T-helper 17 cell (primary cell): ENCODE measurements at regions not wholly inside any gene's neighbourhood (a gene's known extent, or its start where the extent isn't known, plus 50 kb on each side); places are given as distances from the start of the nearest gene placed in this dataset.

ENCODE experiments used
- ATAC-seq: fragments of 150-1000 bp; cut with Tn5 transposase; 2 replicates; pipeline ENCODE4 v1.10.0; 2021; ENCODE audit warnings: mild to moderate bottlenecking, moderate library complexity
- DNase-seq, 3 donors: peaks; one replicate each; pipeline versions ENCODE4 v3.0.0 to v3.0.0-alpha.2; 2020 to 2021
- H3K9me3 ChIP-seq: one replicate; pipeline ENCODE4 v1.7.0; 2013; ENCODE audit warnings: low read length, mild to moderate bottlenecking; ENCODE audit not compliant: control insufficient read depth, poor library complexity, severe bottlenecking
- H3K27ac Mint-ChIP-seq: one replicate; pipeline ENCODE4 v1.8.0; 2022; ENCODE audit warnings: mild to moderate bottlenecking, moderate library complexity, mixed read lengths
- H3K27me3 Mint-ChIP-seq: one replicate; pipeline ENCODE4 v1.8.0; 2022; ENCODE audit warnings: mixed read lengths
- H3K36me3 Mint-ChIP-seq: one replicate; pipeline ENCODE4 v1.8.0; 2022; ENCODE audit warnings: low read depth, mixed read lengths
- H3K4me1 Mint-ChIP-seq: one replicate; pipeline ENCODE4 v1.8.0; 2022; ENCODE audit warnings: mild to moderate bottlenecking, mixed read lengths
- H3K4me3 Mint-ChIP-seq: one replicate; pipeline ENCODE4 v1.8.0; 2022; ENCODE audit warnings: mild to moderate bottlenecking, moderate library complexity, mixed read lengths

DNA sequence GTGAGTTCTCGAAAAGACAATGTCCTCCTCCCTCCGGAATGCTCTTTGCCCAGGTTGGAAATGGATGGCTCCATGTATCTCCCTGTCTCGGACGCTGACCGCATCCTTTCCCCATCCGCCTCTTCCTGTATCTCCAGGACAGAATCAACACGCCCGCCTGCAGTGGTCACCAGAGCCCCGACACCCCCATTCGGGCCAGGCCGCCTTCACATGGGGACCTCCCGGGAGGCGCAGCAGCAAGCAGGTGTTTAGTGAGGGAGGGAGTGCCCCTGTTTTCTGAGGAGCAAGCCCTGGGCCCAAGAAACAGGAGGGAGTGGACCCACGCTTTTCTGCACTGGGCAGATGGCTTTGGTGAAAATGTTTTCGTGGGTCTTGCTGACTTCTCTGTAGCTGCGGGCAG lies 83.5 kb upstream of the TTC34 start:
- ATAC-seq, result no peak
- no peaks in the 10 kb centered on the region for H3K9me3 ChIP-seq
- Mint-ChIP-seq H3K27me3 (peaks cover 17% of the 10 kb centered on the region), H3K4me3 (no peak overlapping the region), H3K36me3 (no peaks in the 10 kb centered on the region), H3K4me1 (peaks cover 6% of the 10 kb centered on the region), H3K27ac (no peak overlapping the region)
- DNase-seq, result no peak

DNA sequence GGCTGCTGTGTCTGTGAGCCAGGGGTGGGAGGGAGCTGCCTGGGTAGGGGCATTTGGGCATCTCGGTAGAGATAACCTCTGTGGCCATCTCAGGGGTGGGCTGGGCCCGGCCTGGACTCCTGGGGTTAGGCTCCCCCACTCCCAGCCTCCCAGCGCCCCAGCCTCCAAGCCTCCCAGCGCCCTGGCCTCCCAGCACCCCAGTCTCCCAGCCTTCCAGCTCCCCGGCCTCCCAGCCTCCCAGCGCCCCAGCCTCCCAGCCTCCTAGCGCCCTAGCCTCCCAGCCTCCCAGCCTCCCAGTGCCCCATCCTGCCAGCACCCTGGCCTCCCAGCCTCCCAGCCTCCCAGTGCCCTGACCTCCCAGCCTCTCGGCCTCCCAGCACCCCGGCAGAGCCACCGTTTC lies 85.1 kb upstream of the TTC34 start:
- ATAC-seq, result no peak
- H3K27me3 Mint-ChIP-seq, result peaks cover 10% of the 10 kb centered on the region

GRCh38 chr1:2887941-2888855 lies 86.7 kb upstream of the TTC34 start:
- no peak overlapping the region for H3K4me3 Mint-ChIP-seq
- H3K27me3 Mint-ChIP-seq, result peaks cover 10% of the 10 kb centered on the region
- H3K4me1 Mint-ChIP-seq, result peaks cover 7% of the 10 kb centered on the region
- DNase-seq, result no peak
- H3K36me3 Mint-ChIP-seq, result no peaks in the 10 kb centered on the region
- no peaks in the 10 kb centered on the region for H3K9me3 ChIP-seq
- ATAC-seq, result no peak
- H3K27ac Mint-ChIP-seq, result peak overlapping the region; percentile 32

More for the DNA sequence above, 85.1 kb upstream of the TTC34 start:
- H3K9me3 ChIP-seq, result no peaks in the 10 kb centered on the region
- H3K27ac Mint-ChIP-seq, result no peak overlapping the region
- H3K4me1 Mint-ChIP-seq, result peaks cover 6% of the 10 kb centered on the region
- DNase-seq, result no peak
- H3K36me3 Mint-ChIP-seq, result no peaks in the 10 kb centered on the region
- H3K4me3 Mint-ChIP-seq, result no peak overlapping the region

DNA sequence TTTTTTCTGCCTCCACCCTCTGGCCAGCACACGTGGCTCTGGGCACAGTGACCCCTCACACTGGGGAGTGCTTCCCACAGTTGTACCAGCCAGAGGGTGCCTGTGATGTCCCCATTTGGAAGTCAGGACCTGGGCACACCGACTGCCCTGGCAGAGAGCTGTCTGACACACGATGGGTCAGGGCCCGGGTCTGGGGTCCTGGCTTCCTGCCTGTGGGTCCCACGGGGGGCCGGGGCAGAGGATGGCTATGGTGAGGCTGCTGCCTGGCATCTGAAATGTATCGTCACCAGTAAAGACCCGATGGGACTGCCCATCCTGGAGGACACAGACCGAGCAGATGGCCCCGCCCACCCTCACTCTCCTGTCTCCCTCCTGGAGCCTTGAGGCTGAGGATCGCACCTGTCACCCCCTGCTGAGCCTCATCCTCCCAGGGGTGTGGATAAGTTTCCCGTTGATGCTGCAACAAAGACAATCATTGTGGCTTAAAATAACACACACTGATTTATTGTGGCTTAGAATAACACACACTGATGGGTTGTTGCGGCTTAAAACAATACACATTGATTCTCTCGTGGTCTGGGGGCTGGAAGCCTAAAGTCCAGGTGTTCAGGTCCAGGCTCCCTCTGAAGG lies 88.8 kb upstream of the TTC34 start:
- peak overlapping the region; percentile 43 for H3K4me3 Mint-ChIP-seq
- DNase-seq, result no peak
- peaks cover 10% of the 10 kb centered on the region for H3K27me3 Mint-ChIP-seq
- H3K4me1 Mint-ChIP-seq, result peaks cover 8% of the 10 kb centered on the region
- no peak for ATAC-seq
- H3K27ac Mint-ChIP-seq, result no peak overlapping the region
- no peaks in the 10 kb centered on the region for H3K36me3 Mint-ChIP-seq
- no peaks in the 10 kb centered on the region for H3K9me3 ChIP-seq

DNA sequence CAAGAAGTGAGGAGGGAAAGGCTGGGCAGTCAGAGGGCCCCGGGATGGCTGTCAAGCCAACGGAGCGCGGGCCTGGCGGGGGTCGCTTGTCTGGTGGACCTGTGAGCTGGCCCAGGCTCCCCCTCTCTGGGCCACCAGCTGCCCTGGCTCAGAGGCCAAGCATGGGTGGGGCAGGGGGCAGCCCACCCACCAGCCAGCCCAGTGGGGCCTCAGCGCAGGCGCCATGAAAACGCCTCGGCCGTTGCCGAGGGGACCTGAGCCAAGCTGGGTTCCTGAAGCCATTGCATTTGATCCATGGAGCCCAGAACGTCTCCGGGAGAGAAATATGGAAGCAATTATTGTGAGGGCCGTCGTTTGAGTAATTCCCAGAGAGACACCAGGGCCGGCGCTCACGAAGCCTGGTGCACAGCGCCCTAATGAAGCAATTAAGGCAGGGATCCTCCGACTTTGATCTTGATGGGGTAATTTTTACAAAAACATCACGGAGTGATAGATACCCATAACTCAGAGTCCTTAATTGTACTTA lies 90.5 kb upstream of the TTC34 start:
- H3K4me3 Mint-ChIP-seq, result no peak overlapping the region
- DNase-seq (no peak), ATAC-seq (no peak)
- H3K4me1 Mint-ChIP-seq, result peaks cover 8% of the 10 kb centered on the region
- H3K9me3 ChIP-seq, result no peaks in the 10 kb centered on the region
- peaks cover 6% of the 10 kb centered on the region for H3K27me3 Mint-ChIP-seq
- H3K27ac Mint-ChIP-seq, result no peak overlapping the region
- no peaks in the 10 kb centered on the region for H3K36me3 Mint-ChIP-seq

DNA sequence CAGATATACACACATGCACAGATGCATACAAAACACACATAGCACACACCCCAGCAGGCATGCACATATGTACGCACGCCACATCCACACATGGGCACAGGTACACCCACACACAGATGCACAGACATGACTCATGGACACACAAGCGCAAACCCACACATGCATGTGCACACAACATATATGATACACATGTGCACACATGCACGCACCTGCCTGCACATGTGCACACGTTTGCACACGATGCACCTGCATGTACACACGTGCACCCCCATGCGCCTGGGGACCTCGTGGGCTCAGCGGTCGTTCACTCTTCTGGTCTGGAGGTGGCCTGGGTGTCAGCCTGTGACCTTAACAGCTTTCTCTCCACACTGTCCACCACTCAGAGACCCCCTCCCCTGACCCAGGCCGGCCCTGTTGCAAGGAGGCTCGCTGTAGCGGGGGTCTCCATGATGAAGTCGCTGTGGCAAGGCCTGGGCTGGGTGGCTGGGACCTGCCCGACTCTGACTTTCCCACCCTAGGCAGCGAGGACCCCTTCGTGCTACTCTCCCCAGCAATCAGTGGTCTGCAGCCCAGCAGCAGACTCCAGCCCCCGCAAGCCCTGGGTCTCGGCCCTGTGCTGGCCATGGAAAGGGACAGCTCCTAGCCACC lies 92.1 kb upstream of the TTC34 start:
- no peaks in the 10 kb centered on the region for H3K9me3 ChIP-seq
- Mint-ChIP-seq H3K4me3 (no peak overlapping the region), H3K27me3 (peaks cover 5% of the 10 kb centered on the region), H3K4me1 (peaks cover 10% of the 10 kb centered on the region), H3K27ac (no peak overlapping the region), H3K36me3 (no peaks in the 10 kb centered on the region)
- DNase-seq, result no peak
- no peak for ATAC-seq

- no peaks in the 10 kb centered on the region for H3K9me3 ChIP-seq
- Mint-ChIP-seq H3K27ac (no peak overlapping the region), H3K36me3 (no peaks in the 10 kb centered on the region), H3K4me1 (peaks cover 8% of the 10 kb centered on the region), H3K4me3 (no peak overlapping the region), H3K27me3 (no peaks in the 10 kb centered on the region)
- ATAC-seq, result peak; percentile 89
- DNase-seq, result peak in 1 of 3 donors; percentile 18
Observed at GRCh38 chr1:2894381-2895041, 93.0 kb upstream of the TTC34 start.

- H3K27me3 Mint-ChIP-seq, result no peaks in the 10 kb centered on the region
- H3K27ac Mint-ChIP-seq, result no peak overlapping the region
Observed at GRCh38 chr1:2896824-2897223, 95.3 kb upstream of the TTC34 start.

DNA sequence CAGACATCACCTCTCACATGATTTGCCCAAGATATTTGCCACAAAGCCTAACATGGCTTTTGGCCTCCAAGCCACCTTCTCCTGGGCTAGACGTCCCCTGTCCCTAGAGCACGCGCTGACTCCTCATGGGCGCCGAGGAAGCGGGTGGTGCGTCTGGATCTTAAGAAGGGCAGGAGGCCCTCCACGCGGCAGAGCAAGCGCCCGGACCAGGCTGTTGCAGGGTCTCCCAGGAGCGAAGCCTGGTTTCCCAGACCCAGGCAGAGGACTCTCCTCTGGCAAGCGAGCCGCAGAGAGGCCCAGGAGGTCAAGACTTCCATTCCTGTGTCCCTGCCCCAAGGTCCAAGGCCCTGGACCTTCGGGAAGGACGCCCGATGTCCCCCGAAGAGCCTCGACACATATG lies 101.7 kb upstream of the TTC34 start:
- Mint-ChIP-seq H3K27ac (no peak overlapping the region), H3K4me3 (no peak overlapping the region), H3K4me1 (peaks cover 2% of the 10 kb centered on the region), H3K36me3 (no peaks in the 10 kb centered on the region), H3K27me3 (peaks cover 4% of the 10 kb centered on the region)
- no peaks in the 10 kb centered on the region for H3K9me3 ChIP-seq
- DNase-seq, result no peak
- no peak for ATAC-seq

More at GRCh38 chr1:2896824-2897223, 95.3 kb upstream of the TTC34 start:
- peaks cover 8% of the 10 kb centered on the region for H3K4me1 Mint-ChIP-seq
- ATAC-seq (no peak), DNase-seq (no peak)
- H3K36me3 Mint-ChIP-seq, result no peaks in the 10 kb centered on the region
- no peak overlapping the region for H3K4me3 Mint-ChIP-seq
- no peaks in the 10 kb centered on the region for H3K9me3 ChIP-seq

- no peaks in the 10 kb centered on the region for H3K9me3 ChIP-seq
- Mint-ChIP-seq H3K27me3 (peaks cover 4% of the 10 kb centered on the region), H3K4me1 (no peaks in the 10 kb centered on the region), H3K36me3 (no peaks in the 10 kb centered on the region), H3K27ac (no peak overlapping the region), H3K4me3 (no peak overlapping the region)
- ATAC-seq (no peak), DNase-seq (no peak)
Observed at GRCh38 chr1:2904191-2904590, 102.7 kb upstream of the TTC34 start.

DNA sequence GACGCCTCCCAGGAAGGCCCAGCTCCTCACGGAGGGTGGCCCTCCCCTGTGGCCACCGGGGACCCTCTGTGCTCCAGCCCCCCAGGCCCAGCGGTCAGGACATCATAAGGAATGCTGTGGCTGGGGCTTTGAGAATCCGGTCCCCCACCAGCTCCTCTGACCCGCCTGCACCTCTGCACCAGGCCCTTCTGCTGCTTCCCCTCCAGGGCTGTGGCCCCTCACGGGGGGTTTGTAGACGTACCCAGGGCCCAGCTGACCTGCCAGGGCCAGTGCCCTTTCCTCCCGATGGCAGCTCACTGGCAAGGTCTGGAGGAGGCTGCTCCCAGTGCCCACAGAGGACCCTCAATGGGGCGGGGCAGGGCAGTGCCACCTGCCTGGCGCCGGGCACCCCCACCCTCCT lies 103.9 kb upstream of the TTC34 start:
- no peaks in the 10 kb centered on the region for H3K36me3 Mint-ChIP-seq
- H3K4me1 Mint-ChIP-seq, result no peaks in the 10 kb centered on the region
- no peak overlapping the region for H3K27ac Mint-ChIP-seq
- no peak for DNase-seq
- no peak overlapping the region for H3K4me3 Mint-ChIP-seq
- peaks cover 4% of the 10 kb centered on the region for H3K27me3 Mint-ChIP-seq
- no peaks in the 10 kb centered on the region for H3K9me3 ChIP-seq
- no peak for ATAC-seq

GRCh38 chr1:2906085-2906484 lies 104.6 kb upstream of the TTC34 start:
- Mint-ChIP-seq H3K27ac (no peak overlapping the region), H3K4me1 (no peaks in the 10 kb centered on the region), H3K27me3 (peaks cover 4% of the 10 kb centered on the region), H3K36me3 (no peaks in the 10 kb centered on the region), H3K4me3 (no peak overlapping the region)
- no peaks in the 10 kb centered on the region for H3K9me3 ChIP-seq
- ATAC-seq, result no peak
- no peak for DNase-seq

DNA sequence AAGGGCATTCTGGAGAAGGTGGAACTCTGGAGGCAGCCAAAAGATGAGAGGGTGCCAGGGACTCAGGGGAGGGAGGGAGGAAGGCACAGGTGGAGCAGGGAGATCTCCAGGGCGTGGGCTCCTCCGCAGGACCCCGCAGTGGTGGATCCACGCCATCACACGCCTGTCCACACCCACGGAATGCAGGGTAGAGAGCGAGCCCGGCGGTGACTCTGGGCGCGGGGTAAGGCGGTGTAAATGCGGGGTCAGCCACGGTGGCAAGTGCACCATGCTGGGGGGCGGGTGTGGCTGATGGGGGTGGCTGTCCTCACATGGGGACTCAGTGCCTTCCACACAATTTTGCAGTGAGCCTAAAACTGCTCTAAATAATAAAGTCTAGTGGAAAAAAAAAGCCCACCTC lies 105.1 kb upstream of the TTC34 start:
- no peak for ATAC-seq
- H3K27me3 Mint-ChIP-seq, result peaks cover 4% of the 10 kb centered on the region
- H3K27ac Mint-ChIP-seq, result no peak overlapping the region
- no peaks in the 10 kb centered on the region for H3K36me3 Mint-ChIP-seq
- H3K9me3 ChIP-seq, result no peaks in the 10 kb centered on the region
- H3K4me3 Mint-ChIP-seq, result no peak overlapping the region
- DNase-seq, result no peak
- no peaks in the 10 kb centered on the region for H3K4me1 Mint-ChIP-seq
